GM23338 (cell line): ENCODE measurements at regions not wholly inside any gene's neighbourhood (a gene's known extent, or its start where the extent isn't known, plus 50 kb on each side); places are given as distances from the start of the nearest gene placed in this dataset.

Source experiments
- CTCF ChIP-seq, 2 experiments: fragments of 200-600 bp in 1 of 2; sonication (generic) in 1 of 2; conservative IDR thresholded peaks; 2 replicates each; pipeline versions ENCODE4 v1.5.1 to v1.6.1; 2016 to 2017; ENCODE audit warnings: antibody characterized with exemption in 2 of 2, low read depth in 2 of 2, mild to moderate bottlenecking in 2 of 2, moderate library complexity in 1 of 2
- EZH2 ChIP-seq: fragments of 200-600 bp; sonication (generic); IDR thresholded peaks from one replicate; pipeline ENCODE4 v1.8.0; 2017; ENCODE audit warnings: antibody characterized with exemption, mild to moderate bottlenecking, low read depth; ENCODE audit not compliant: unreplicated experiment
- JUNB ChIP-seq: IDR thresholded peaks from one replicate; pipeline ENCODE4 v1.6.1; 2016; ENCODE audit warnings: antibody characterized with exemption; ENCODE audit not compliant: unreplicated experiment
- REST ChIP-seq: IDR thresholded peaks from one replicate; pipeline ENCODE4 v1.6.1; 2018; ENCODE audit warnings: antibody characterized with exemption; ENCODE audit not compliant: unreplicated experiment

DNA sequence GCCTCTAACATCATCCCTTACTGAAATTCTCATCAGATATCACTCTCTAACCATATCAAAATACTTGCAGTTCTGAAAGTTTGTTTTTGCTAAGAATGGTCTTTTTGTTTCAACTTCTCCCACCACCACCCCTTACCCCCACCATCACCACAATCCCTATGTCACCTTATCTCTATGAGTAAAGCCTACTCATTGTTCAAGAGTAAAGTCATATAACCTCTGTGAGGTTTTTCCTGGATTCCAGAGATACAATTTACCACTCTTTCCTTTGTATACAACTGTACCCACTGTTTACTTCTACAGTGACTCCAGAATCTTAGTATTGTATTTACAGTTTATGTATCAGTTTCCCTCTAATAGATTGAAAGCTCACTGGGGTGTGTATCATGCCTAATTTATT, 158.0 kb upstream of the PCDH10 start:
- TF ChIP-seq EZH2 (no peak), REST (no peak), JUNB (no peak), CTCF (conservative IDR thresholded peaks at IDR 0.05; ENCODE audit: low read depth in 2 of 2) (no peak)
